NCI-H1105 treated with DMSO at 0.1 percent for 48 hours (cell line): ENCODE measurements at regions not wholly inside any gene's neighbourhood (a gene's known extent, or its start where the extent isn't known, plus 50 kb on each side); places are given as distances from the start of the nearest gene placed in this dataset.
A peak's percentile ranks its signal among the peaks of the same experiment; 100 is the strongest.

Experiments used
- DNase-seq: peaks from one replicate; lab custom pipeline; 2025; lab: John Stamatoyannopoulos, UW

DNA sequence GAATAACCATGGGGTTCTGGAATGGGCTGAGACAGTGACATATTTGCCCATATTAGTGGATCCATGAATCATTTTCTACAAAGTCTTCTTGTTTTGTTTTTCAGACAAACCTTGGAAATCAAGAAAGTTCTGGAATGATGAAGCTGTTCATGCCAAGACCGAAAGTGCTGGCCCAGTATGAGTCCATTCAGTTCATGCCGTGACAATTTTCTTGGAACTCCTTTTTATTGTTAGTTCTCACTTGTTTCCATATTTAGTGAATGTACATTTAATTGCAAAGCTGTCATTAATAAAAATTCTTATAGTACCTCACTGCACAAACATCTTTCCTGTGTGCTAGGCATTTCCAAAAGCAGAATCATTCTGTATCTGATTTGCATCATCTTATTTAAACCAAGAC lies 100.6 kb upstream of the KCNJ15 start:
- no peak for DNase-seq

DNA sequence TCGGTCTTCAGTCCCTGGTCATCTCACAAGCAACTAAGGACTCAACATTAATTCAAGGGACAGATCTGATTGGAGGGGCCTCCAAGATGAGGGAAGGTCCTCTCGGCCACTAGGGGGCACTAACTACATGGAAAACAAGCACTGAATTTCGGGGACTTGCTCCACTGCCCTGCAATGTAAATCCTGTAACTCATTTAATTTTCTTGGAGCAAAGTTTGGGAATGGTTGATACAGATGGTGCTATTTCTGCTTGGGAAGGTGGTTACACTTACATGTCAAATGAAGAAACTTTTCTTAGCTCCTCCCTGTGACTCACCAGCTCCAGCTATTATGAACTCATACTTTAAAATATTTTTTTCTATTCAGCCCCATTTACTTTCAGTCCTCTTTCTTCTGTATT lies 97.4 kb upstream of the KCNJ15 start:
- peak; percentile 64 for DNase-seq

DNA sequence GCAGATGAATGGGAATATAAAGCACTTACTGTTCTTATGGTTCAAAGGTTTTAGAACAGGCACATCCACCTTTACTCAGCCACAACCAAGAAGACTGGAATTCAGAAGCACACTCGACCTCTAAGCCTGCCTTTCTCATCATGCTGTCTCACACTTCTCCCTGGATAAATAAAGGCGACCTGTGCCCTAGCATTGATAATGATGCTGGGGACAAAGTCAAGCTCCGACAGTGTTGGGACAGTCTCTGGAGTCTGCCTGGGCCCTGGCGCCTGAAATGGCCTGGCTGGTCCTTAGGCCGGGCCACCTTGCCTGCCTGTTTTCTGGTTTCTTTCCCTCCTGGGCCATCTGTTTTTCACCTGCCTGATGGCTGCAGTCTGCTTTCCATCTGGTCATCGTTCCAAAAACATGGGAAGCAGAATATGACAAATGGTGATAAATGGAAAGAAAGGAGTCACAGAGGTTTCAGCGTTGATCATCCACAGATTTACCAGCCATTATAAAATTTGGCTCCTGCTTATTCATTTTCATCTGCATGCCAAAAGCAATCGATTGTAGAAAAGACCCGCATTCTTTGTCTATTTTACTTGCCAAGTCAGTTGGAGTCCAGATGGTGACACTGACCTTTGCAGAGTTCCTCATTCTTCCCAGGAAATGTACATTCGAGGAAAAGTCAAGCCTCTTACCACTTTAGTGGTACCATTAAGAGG lies 91.2 kb upstream of the KCNJ15 start:
- DNase-seq: no peak

DNA sequence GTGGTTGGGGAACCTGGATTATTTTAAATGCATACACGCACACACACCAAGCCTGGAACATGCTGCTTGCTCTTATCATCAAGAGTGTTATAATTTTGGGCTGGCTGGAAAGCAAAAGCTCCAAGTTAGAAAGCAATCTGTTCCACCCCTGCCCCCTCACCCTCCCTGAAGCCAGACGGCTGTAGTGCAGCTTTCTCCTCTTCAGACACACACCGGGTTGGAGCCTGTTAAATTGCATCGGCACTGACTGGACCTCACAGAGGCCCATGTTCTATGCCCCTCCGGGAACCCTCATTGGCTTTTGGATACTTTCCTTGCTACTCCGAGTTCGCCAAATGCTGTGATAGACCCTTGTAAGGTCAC lies 90.6 kb upstream of the KCNJ15 start:
- no peak for DNase-seq

DNA sequence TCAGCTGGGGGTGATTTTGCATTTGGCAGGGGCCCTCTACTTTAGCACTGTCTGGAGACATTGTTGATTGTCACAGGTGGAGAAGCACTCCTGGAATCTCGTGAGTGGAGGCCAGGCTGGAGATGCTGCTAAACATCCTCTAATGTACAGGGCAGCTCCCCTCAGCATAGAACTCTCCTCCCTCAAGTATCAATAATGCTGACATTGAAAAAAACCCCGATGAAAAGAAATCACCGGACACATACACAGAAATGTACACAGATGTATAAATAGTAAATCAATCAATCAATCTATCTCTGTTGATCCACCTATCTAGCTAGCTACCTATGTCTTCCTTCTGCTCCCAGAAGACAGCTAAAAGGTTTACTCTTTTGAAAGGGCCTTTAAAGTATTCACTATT lies 89.4 kb upstream of the KCNJ15 start:
- no peak for DNase-seq

DNA sequence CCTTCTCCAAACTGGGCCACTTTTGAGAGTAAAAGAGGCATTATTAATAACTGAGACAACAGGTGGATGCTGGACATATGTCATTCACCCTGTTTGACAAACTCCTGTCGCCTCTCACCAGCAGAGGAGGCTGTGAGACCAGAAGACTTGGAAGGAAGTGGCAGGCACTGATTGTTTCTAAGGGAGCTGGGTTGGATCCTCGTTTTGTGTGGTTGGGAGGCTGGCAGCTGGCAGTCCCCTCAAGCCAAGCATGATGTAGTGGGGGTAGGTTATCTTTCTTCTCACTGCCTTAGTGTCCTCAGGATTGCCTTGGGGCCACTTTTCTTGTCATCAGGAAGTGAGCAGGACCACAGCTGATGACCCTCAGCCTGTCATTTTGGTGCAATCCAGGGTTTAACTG lies 86.5 kb upstream of the KCNJ15 start:
- DNase-seq: no peak

DNA sequence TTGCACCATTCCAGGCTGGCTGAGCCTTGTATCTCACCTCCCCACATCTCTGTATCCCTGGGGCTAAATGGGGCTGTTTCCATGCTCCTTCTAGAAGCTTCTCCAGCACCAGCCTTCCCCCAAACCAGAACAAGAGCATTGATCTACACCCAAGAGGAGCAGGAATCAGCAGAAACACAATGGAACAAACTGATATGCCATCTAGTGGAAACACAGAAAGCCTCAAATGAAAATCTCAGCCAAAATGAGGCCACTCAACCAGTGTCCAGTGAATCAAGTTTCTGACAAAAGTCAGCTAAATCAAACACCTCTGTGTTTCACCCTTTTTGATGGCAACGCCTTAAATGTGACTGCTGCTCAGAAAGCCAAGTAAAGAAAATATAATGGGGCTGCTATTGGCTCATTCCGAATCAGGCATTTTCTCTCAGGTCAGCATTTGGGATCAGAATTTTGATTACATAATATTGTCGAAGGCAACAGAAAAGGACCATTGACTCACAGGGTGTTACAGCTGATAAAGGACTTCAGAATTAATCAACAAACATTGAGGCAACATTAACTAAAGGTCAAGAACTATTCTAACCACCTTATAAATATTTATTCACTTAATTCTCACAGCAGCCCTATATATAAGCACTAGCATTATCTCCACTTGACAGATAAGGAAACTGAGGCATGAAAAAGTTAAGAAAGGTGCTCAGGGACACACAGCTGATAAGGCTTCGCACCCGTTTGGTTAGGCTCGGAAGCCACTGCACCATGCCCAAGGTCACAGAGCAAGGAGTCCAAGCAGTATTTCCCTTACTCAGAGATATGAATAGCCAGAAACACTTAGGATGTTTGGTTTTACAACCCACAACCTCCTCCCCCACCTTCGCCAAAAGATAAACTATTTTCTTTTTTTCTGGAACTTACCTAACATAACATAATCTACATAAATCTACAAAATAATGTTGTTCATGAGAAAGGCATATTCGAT lies 85.8 kb upstream of the KCNJ15 start:
- DNase-seq: no peak

DNA sequence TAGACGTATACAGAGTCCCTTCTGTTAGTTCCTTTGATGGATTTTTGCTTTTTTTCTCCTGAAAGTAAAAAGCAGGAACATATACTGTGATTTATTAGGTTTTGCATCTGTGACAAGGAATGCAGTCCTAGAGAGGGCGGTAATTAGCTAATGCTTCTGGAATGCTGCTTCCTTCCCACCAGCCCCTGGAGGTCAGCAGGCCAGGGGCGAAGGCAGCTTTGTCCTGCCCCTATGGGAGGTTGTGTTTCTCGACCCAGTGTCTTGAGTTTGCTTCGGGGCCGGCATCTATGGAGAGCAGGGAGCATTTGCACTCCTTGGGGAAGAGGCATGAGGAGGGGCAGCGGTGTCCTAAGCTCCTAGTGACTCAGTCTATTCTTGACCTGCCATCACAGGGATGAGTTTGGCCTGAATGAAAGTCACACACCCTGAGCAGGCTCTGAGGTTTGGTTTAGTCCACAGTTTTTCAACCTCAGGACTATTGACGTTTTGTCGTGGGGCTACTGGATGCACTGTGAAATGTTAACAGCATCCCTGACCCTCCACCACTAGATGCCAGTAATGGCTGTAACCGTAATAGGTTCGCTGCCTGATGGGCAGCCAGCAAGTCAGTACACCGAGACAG lies 85.0 kb upstream of the KCNJ15 start:
- DNase-seq: no peak

DNA sequence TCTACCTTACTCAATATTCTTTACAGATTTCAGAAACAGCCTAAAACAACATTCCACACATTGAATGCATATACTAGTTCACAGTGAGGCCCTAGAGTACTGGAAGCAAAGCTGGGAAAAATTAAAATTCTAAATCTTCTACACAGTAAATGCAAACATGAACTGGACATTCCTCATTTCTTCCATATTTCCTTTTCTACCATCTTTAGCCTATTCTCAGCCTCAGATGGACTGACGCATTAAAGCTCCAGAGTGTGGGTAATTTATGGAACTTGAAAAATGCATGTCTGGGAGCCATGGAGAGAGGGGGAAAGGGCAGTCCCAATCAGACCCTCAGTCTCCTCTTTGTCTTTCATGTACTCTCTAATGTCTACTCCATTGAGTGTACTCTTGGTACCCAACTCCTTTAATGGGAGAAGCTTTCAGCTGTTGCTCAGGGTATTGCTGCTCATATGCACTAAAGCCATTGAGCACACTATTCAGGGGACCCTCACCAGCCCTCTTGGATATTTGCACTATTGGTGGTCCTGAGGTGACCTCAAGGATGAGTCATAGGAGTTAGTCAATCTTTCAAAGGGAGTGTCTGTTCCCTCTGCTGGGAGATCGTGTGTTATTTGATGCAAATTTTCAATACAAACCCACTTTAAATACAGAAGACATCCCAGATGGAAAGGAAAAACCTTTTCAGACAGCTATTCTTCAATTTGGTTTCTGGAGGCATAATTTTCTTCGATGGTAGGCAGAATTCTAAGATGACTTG lies 83.3 kb upstream of the KCNJ15 start:
- no peak for DNase-seq

DNA sequence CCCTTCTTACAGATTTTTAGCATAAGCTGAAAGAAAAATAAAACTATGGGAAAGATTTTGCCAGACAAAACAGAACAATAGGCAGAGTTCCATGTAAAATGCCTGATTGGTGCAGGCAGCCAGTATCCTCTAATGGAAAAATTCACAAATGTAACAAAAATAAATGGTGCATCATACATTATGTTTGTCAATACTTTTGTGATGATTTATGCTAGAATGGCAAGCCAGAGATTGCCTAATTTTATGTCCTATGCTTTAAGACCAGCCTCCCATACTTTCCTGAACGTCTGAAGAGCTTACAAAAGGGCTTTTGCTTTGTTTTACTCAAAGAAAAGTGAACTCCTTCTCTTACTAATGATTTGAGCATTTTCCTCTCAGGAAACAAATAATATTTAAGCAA lies 81.5 kb upstream of the KCNJ15 start:
- no peak for DNase-seq

DNA sequence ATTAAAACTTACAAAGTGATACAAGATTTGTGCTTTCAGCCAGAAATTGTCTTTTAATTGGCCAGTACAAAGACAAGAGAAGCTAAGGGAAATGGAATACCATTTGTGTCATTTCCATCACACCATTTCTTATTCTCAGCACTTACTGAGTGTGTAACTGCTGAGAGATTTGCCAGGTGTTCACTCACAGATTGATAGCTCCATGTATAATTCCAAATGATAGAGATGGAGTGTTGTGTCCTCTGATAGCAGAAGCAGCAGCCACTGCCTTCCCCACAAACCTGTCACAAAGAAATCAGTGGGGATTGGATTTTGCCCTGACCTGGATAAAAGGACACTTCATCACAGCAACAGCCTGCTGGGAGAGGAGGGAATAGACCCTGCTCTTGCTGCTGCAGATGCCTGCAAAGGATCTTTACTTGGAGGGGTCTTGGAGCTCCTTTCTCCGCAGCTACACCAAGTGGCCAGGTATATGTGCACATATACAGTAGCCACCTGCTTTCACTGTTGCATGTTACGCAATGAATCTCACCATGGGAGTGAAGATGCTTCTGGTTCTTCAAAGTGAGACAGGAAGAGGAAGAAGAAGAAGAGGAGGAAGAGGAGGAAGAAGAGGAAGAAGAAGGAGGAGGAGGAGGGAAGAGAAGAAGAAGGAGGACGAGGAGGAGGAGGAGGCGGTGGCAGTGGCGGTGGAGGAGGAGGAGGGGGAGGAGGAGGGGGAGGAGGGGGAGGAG lies 78.7 kb upstream of the KCNJ15 start:
- no peak for DNase-seq

DNA sequence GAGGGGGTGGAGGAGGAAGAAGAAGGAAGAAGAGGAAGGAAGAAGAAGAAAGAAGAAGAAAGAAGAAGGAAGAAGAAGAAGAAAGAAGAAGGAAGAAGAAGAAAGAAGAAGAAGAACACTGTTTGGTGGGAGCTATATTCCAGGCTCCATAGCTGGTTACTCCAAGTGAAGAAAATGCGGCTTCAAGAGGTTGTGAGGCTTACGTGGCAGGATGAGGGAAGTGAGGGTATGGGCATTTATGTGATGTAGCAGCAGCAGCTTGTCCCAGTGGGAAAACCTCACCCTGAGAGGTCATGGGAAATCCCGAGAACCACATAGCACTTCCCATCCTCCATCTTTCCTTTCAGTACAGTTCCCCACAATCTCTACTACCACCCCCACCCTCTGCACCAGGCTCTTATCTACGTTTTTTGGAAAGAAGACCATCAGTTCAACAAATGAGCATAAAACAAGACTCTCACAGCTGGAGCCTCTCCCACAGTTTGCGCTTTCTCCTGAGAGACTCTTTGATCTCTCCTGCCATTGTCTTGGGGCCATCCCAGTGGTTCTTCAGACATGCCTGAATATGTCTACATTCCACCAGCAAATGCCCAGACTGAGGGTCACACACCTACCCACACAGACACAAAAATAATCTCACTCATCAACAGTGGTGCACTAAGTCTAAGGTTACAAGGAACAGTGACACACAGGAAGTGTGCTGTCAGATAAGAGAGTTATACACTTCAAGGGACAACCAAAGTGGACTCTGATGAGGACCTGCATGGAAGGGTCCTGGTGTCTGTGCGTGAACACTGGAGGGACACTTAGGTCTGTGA lies 77.9 kb upstream of the KCNJ15 start:
- no peak for DNase-seq

DNA sequence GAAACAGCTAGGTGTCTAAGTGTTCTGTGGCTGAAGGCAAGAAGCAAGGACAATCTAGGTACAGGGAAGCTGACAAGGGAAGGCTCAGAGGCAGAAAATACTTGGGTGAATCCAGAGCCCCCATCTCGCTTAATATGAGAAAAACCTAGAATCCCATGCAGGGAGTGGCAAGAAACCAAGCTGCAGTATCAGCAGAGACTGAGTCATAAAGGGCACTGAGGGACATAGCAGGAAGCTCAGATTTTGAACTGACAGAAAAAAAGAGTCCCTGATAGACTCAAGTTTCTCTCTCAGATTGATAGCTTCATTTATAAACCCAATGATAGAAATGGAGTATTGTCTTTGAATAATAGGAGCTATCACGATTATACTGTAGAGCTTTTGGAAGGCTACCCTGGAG lies 77.3 kb upstream of the KCNJ15 start:
- no peak for DNase-seq

DNA sequence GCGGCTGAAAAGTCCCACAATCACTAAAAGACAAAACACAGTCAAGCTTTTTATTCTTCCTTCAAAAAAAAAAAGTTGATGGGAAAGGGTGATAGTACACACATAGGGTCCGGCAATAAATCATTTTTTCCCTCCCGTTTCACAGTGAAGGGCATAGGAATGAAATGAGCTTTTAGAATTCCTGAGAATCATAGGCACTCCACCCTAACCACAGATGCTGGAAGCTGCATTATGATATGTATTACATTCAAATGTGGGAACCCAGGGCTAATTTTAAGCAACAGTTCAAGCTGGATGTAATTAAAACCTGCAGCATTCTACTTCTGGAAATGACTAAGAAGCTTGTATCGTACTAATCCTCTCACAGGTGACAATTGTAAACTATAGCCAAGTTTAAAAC lies 75.7 kb upstream of the KCNJ15 start:
- no peak for DNase-seq

DNA sequence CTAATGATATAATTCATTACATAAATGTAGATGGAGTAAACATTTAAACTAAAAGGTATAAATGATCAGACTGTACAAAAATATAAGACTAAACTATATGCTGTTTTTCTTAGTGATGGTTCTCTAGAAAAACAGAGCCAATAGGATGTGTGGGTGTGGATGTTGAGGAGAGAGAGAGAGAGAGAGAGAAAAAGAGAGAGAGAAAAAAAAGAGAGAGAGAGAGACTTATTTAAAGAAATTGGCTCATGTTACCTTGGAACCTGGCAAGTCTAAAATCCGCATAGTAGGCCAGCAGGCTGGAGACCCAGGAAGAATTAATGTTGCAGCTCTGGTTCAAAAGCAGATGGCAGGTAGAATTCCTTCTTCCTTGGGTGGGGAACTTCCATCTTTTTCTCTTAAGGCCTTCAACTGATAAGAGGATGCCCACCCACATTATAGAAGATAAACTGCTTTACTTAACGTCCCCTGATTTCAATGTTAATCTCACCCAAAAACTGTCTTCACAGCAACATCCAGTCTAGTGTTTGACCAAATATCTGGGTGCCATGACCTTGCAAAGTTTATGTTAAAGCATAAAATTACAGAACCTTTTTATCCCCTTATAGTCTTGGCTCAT lies 74.3 kb upstream of the KCNJ15 start:
- DNase-seq: no peak

DNA sequence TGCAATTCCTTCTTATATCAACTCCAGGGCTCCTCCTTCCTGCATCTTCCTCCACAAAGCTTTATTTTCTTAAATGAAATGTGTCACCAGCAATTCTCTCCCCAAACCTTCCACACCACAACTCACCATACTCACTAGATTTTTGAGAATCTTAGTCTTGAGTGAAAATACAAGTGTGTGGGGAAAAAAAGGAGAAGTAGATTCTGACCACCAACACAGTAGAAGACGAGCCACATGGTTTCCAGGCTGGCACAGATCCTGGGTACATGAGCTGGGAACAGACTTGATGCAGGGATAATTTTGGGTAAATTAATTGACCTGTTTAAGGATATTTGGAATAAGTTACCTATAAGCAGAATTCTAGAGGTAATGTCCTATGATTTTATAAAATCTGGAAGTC lies 72.8 kb upstream of the KCNJ15 start:
- no peak for DNase-seq

DNA sequence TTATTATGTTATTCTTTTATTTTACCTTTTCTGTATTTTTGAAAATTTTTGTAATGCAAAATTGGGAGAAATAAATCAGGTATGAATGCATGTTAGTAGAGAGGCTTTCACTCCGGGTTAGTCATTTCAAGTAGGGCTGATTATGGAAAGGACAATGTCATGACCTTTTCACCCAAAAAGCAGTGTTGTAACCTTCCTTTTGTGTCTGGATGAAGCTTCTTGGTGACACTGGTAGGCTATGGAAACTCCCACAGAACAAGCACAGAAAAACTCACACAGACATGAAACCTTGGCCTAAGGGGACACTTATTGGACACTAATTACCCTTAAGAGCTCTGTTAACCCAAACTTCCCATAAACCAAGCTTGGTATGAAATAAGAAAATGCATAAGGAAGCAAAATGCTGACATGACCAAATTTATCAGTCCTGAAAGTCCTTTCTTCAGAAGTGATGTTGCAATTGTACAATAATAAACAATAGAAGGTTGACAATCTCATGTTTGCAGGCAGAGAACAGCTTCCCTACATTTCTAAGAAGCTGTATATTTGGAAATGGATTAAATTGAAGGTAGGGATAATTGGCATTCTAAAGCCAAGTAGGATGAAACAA lies 70.0 kb upstream of the KCNJ15 start:
- DNase-seq: no peak

DNA sequence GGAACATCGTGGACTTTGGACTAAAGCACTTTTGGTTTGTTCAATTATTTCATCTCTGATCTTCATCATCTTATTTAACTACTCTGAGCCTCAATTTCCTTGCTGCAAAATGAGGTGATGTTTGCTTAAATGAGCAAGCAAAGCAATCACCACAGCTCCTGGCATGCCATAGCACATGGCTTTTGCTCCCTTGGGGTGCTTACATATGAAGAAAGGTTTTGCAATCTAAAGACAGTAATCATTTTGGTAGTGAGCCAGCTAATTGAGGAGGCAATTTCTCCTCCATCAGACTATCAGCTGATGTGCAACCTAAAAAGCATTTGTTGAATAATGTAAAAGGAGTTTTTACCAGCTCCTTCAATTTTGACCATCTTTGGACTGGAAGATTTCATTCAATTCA lies 68.8 kb upstream of the KCNJ15 start:
- DNase-seq: no peak

DNA sequence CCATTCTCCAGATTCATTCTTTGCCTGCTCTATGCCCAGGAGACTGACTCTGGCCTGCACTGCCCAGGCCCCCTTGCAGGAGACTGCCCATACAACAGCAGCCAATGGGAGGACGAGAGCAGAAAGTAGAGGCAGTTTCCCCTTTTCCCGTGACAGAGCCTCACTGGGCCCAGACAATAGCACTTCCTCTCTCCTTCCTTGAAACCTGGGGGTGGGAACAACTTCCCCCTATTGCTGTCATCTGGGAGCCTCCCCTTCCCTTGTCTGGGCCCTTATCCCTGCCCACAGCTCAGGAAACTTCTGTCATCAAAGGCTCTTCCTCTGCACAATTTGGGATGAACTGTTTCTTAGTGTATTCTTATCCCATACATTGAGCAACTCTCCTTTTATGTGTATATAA lies 60.8 kb upstream of the KCNJ15 start:
- no peak for DNase-seq

DNA sequence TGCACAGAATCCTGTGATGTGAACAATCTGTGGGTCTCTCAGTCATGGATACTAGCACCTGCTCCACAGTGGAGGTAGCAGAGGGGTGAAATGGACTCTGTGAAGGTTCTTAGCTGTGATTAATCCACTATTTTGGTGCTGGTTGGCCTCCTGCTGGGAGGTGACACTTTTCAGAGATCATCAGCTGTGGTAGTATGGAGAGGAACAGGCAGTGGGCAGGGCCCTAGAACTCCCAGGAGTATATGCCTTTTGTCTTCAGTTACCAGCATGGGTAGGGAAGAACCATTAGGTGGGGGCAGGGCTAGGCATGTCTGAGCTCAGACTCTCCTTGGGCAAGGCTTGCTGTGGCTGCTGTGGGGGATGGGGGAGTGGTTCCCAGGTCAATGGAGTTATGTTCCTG lies 54.0 kb upstream of the KCNJ15 start:
- no peak for DNase-seq
